ENCODE measurements at regions not wholly inside any gene's neighbourhood (a gene's known extent, or its start where the extent isn't known, plus 50 kb on each side); places are given as distances from the start of the nearest gene placed in this dataset.

DNA sequence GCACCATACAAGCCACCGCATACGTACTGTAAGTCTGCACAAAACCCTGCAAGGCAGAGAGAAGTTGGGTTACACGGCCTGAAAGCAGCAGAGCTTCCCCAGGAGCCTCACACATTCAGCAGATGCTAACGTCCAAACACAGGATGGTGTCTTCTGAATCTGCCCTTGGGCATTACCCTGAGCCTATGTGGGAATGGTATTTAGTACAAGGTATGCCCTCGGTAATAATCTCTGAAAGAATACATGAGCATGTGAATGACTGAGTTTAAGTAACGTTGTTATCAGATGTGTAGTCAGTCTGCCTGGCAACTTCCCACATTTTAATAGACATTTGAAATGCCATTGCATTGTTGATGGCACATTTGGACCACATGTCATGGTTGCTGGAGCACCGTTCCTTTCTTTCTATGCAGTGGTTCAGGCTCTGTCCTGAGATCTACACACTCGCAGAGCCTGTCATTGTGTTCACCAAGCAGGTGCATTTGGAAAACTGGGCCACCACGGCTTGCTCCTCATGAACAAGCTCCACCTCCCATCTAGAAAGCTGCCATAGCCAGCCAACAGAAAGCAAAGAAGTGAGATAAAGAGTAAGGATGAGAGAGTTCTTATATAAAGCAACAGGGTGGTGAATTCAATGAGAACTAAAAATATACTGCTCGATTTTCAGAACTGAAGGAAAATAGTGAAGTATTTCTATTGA is 136.5 kb upstream of the GGTLC1 start:
- TF ChIP-seq, protein P1, sequence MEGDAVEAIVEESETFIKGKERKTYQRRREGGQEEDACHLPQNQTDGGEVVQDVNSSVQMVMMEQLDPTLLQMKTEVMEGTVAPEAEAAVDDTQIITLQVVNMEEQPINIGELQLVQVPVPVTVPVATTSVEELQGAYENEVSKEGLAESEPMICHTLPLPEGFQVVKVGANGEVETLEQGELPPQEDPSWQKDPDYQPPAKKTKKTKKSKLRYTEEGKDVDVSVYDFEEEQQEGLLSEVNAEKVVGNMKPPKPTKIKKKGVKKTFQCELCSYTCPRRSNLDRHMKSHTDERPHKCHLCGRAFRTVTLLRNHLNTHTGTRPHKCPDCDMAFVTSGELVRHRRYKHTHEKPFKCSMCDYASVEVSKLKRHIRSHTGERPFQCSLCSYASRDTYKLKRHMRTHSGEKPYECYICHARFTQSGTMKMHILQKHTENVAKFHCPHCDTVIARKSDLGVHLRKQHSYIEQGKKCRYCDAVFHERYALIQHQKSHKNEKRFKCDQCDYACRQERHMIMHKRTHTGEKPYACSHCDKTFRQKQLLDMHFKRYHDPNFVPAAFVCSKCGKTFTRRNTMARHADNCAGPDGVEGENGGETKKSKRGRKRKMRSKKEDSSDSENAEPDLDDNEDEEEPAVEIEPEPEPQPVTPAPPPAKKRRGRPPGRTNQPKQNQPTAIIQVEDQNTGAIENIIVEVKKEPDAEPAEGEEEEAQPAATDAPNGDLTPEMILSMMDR (IDR thresholded peaks at IDR 0.05) = no peak
- no peak for TF ChIP-seq POLR2A (IDR thresholded peaks at IDR 0.05)

Data from prostate gland (tissue), 2 donors.